Left ventricle myocardium inferior (tissue), 1 donor: ENCODE measurements at regions not wholly inside any gene's neighbourhood (a gene's known extent, or its start where the extent isn't known, plus 50 kb on each side); places are given as distances from the start of the nearest gene placed in this dataset.

ENCODE experiments used
- DNase-seq: peaks from one replicate; pipeline ENCODE4 v3.0.0-alpha.2; 2020
- H3K27ac ChIP-seq: fragments of 200-600 bp; replicated peaks from 2 replicates; pipeline ENCODE4 v1.8.0; 2021
- H3K27me3 ChIP-seq: fragments of 200-600 bp; 2 replicates; pipeline ENCODE4 v1.8.0; 2021; ENCODE audit warnings: low read depth
- H3K36me3 ChIP-seq: fragments of 200-600 bp; 2 replicates; pipeline ENCODE4 v1.8.0; 2021
- H3K4me1 ChIP-seq: fragments of 200-600 bp; 2 replicates; pipeline ENCODE4 v1.8.0; 2021
- H3K4me3 ChIP-seq: fragments of 200-600 bp; 2 replicates; pipeline ENCODE4 v1.8.0; 2021; ENCODE audit warnings: mild to moderate bottlenecking, moderate library complexity
- H3K9me3 ChIP-seq: fragments of 200-600 bp; replicated peaks from 2 replicates; pipeline ENCODE4 v1.8.0; 2021
- CTCF ChIP-seq: fragments of 200-600 bp; IDR thresholded peaks from 2 replicates; pipeline ENCODE4 v1.8.0; 2021; ENCODE audit warnings: antibody characterized with exemption, mild to moderate bottlenecking, borderline replicate concordance
- intact Hi-C: fragments of 100-400 bp; cut with micrococcal nuclease; formaldehyde crosslinking; loops from one replicate; pipeline ENCODE4 v1.11.0; 2022
- donor health status: DM: no; HTN: yes; CAD: no; lungs with severe emphysema.

GRCh38 chr3:189554868-189555557 is 76.2 kb upstream of the TP63 start:
- Histone ChIP-seq H3K27me3 (no peaks in the 10 kb centered on the region), H3K27ac (no peak overlapping the region), H3K9me3 (peaks cover 45% of the 10 kb centered on the region), H3K4me1 (no peaks in the 10 kb centered on the region), H3K36me3 (no peaks in the 10 kb centered on the region), H3K4me3 (no peak overlapping the region)
- DNase-seq: no peak
- intact Hi-C loops: no loop called here
- no peak for TF ChIP-seq CTCF

DNA sequence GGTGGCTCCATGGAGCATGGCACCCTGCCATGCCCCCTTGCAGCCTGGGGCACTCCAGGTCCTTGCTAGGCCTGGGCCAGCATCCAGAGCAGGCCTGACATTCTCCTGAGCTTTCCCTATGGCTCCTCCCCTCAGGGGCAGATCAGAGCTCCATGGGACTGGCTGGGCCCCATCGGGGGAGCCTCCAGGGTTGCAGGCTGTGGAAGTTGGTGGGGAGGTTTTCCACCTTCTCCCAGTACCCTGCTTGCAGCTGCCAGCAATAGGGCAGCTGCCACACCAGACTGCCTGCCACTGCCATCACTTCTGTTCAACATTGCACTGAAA is 75.7 kb upstream of the TP63 start:
- DNase-seq: no peak
- intact Hi-C loops: no loop called here
- TF ChIP-seq CTCF: no peak
- Histone ChIP-seq H3K36me3 (no peaks in the 10 kb centered on the region), H3K4me1 (no peaks in the 10 kb centered on the region), H3K4me3 (no peak overlapping the region), H3K9me3 (peaks cover 40% of the 10 kb centered on the region), H3K27ac (no peak overlapping the region), H3K27me3 (no peaks in the 10 kb centered on the region)

GRCh38 chr3:189557824-189558223 is 73.4 kb upstream of the TP63 start:
- H3K4me1 ChIP-seq: no peaks in the 10 kb centered on the region
- intact Hi-C loops: no loop called here
- H3K27me3 ChIP-seq: no peaks in the 10 kb centered on the region
- H3K4me3 ChIP-seq: no peak overlapping the region
- H3K36me3 ChIP-seq: no peaks in the 10 kb centered on the region
- DNase-seq: no peak
- H3K27ac ChIP-seq: no peak overlapping the region
- TF ChIP-seq CTCF: no peak
- H3K9me3 ChIP-seq: peaks cover 17% of the 10 kb centered on the region

GRCh38 chr3:189561256-189561655 is 69.9 kb upstream of the TP63 start:
- H3K36me3 ChIP-seq: no peaks in the 10 kb centered on the region
- H3K4me3 ChIP-seq: no peak overlapping the region
- no peaks in the 10 kb centered on the region for H3K27me3 ChIP-seq
- H3K4me1 ChIP-seq: no peaks in the 10 kb centered on the region
- H3K27ac ChIP-seq: no peak overlapping the region
- no peak for TF ChIP-seq CTCF
- intact Hi-C loops: no loop called here
- H3K9me3 ChIP-seq: peaks cover 16% of the 10 kb centered on the region
- no peak for DNase-seq

DNA sequence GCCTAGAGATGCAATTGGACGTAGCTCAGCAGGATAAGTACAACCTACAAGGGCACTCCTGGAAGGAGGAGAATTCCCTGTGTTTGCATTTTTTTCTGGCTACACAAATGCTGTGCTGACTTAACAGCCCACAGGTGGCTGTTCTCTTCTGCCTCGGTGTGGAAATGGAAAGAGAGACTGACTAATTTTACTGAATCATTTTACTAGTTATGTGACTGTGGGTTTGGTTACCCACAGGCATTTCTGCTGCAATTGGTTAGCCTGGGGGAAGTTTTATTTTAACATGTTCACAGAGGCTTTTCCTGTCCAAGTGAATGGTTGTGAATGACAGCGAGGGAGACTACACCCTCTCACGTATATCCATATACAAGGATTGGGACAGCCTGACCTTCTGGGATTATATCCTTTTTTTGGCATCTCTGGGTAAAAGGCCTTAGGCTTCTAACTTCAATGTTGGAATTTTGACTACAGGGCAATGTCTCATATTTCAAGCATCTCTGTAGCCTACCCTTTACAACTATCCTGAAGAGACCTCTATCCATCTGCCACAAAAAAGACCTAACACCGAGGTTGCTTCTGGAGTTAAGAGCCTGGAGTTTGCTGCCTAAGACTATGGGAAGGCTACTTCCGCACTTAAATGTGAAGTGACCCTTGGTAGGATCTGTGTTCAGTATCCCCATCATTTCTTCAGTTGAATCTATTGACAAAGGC is 67.2 kb upstream of the TP63 start:
- intact Hi-C loops: no loop called here
- Histone ChIP-seq H3K27ac (no peak overlapping the region), H3K4me1 (no peaks in the 10 kb centered on the region), H3K9me3 (no peaks in the 10 kb centered on the region), H3K36me3 (no peaks in the 10 kb centered on the region), H3K27me3 (no peaks in the 10 kb centered on the region), H3K4me3 (no peak overlapping the region)
- no peak for TF ChIP-seq CTCF
- no peak for DNase-seq
